AG09309 (cell line): ENCODE measurements at regions not wholly inside any gene's neighbourhood (a gene's known extent, or its start where the extent isn't known, plus 50 kb on each side); places are given as distances from the start of the nearest gene placed in this dataset.

ENCODE experiments used
- DNase-seq: peaks from one replicate; pipeline ENCODE4 v3.0.0-alpha.2; 2010; ENCODE audit warnings: low read depth
- H3K4me3 ChIP-seq: 2 replicates; pipeline ENCODE4 v1.5.1; 2011; ENCODE audit warnings: mild to moderate bottlenecking, low read depth, low read length, moderate library complexity; ENCODE audit not compliant: control insufficient read depth
- CTCF ChIP-seq: IDR thresholded peaks from 2 replicates; pipeline ENCODE4 v1.5.1; 2011; ENCODE audit warnings: mild to moderate bottlenecking, low read depth, low read length, inconsistent platforms; ENCODE audit not compliant: insufficient read depth, control insufficient read depth; ENCODE audit errors: missing control alignments

GRCh38 chr5:68744206-68744605, 349.6 kb upstream of the SLC30A5 start:
- no peak for DNase-seq
- TF ChIP-seq CTCF: no peak
- H3K4me3 ChIP-seq: no peak overlapping the region

GRCh38 chr5:68745448-68745847, 348.4 kb upstream of the SLC30A5 start:
- H3K4me3 ChIP-seq: no peak overlapping the region
- peak; percentile 49 for TF ChIP-seq CTCF
- no peak for DNase-seq

GRCh38 chr5:68746220-68746619, 347.6 kb upstream of the SLC30A5 start:
- no peak for TF ChIP-seq CTCF
- H3K4me3 ChIP-seq: no peak overlapping the region

GRCh38 chr5:68746643-68747420, 347.0 kb upstream of the SLC30A5 start:
- no peak for TF ChIP-seq CTCF
- no peak for DNase-seq

More at GRCh38 chr5:68746220-68746619, 347.6 kb upstream of the SLC30A5 start:
- no peak for DNase-seq

GRCh38 chr5:68747521-68747920, 346.3 kb upstream of the SLC30A5 start:
- DNase-seq: no peak
- no peak overlapping the region for H3K4me3 ChIP-seq
- TF ChIP-seq CTCF: no peak

More at GRCh38 chr5:68746643-68747420, 347.0 kb upstream of the SLC30A5 start:
- H3K4me3 ChIP-seq: no peak overlapping the region

GRCh38 chr5:68748101-68748500, 345.7 kb upstream of the SLC30A5 start:
- H3K4me3 ChIP-seq: no peak overlapping the region
- no peak for DNase-seq
- TF ChIP-seq CTCF: no peak
